ENCODE measurements at regions not wholly inside any gene's neighbourhood (a gene's known extent, or its start where the extent isn't known, plus 50 kb on each side); places are given as distances from the start of the nearest gene placed in this dataset.

GRCh38 chr10:45075216-45075615, 74.5 kb downstream of the ZNF22 start:
- Histone ChIP-seq H4K5ac (ENCODE audit: low read depth, low read length) (no peak overlapping the region), H3K14ac (replicated peaks; ENCODE audit: low read depth, low read length) (no peak overlapping the region), H3K23ac (ENCODE audit: low read depth, low read length) (no peak overlapping the region), H3K56ac (ENCODE audit: extremely low read depth, insufficient read depth, low read length) (no peak overlapping the region), H4K20me1 (ENCODE audit: insufficient read depth, low read length) (no peaks in the 10 kb centered on the region), H2AK5ac (ENCODE audit: low read depth, low read length) (no peak overlapping the region), H4K91ac (ENCODE audit: insufficient read depth, low read depth, low read length) (no peak overlapping the region), H2AFZ (replicated peaks; ENCODE audit: low read length, poor library complexity) (no peak overlapping the region), H3K27me3 (ENCODE audit: control insufficient read depth, insufficient read depth, low read length) (no peaks in the 10 kb centered on the region; the same call in 1 of the 2 replicates), H3K18ac (ENCODE audit: low read depth, low read length) (no peak overlapping the region), H3K9ac (ENCODE audit: low read depth, low read length) (no peak overlapping the region), H3K4ac (ENCODE audit: low read depth, low read length) (no peak overlapping the region), H3K4me2 (ENCODE audit: low read depth, low read length) (no peak overlapping the region), H3K27ac (ENCODE audit: insufficient read depth, low read length) (no peak overlapping the region), H4K8ac (ENCODE audit: low read depth in 2 of 2, low read length in 2 of 2) (no peak overlapping the region), H2BK15ac (ENCODE audit: low read depth, low read length) (no peak overlapping the region), H3K4me3 (ENCODE audit: insufficient read depth, low read depth, low read length) (no peak overlapping the region), H2BK120ac (ENCODE audit: low read depth, low read length) (no peak overlapping the region), H3K4me1 (ENCODE audit: control insufficient read depth, insufficient read depth, low read length) (no peaks in the 10 kb centered on the region), H2AK9ac (replicated peaks; ENCODE audit: low read depth, low read length, poor library complexity) (no peak overlapping the region), H3K9me3 (ENCODE audit: control insufficient read depth, insufficient read depth, low read length) (no peaks in the 10 kb centered on the region), H3K36me3 (ENCODE audit: control insufficient read depth, insufficient read depth, low read length) (no peaks in the 10 kb centered on the region), H2BK20ac (ENCODE audit: low read depth, low read length) (no peak overlapping the region), H3K9me1 (ENCODE audit: insufficient read depth, low read length) (no peaks in the 10 kb centered on the region), H3K79me1 (ENCODE audit: low read depth in 1 of 2, low read length in 2 of 2) (no peaks in the 10 kb centered on the region), H2BK5ac (ENCODE audit: low read depth, low read length, poor library complexity, severe bottlenecking) (no peak overlapping the region)
- TF ChIP-seq CEBPB (IDR thresholded peaks at IDR 0.05; ENCODE audit: low read depth, low read length) (no peak), MAZ (IDR thresholded peaks at IDR 0.05; ENCODE audit: borderline replicate concordance, low read depth, low read length) (no peak), MXI1 (IDR thresholded peaks at IDR 0.05; ENCODE audit: borderline replicate concordance, low read depth, low read length) (no peak), POLR2A (IDR thresholded peaks at IDR 0.05; ENCODE audit: low read depth, low read length) (no peak), SMC3 (IDR thresholded peaks at IDR 0.05; ENCODE audit: low read depth, low read length) (no peak), ELK1 (IDR thresholded peaks at IDR 0.05; ENCODE audit: borderline replicate concordance, low read depth, low read length) (no peak), RAD21 (IDR thresholded peaks at IDR 0.05; ENCODE audit: low read length) (no peak), CHD1 (IDR thresholded peaks at IDR 0.05; ENCODE audit: low read depth, low read length) (no peak), MAFK (IDR thresholded peaks at IDR 0.05; ENCODE audit: low read depth, low read length) (no peak)
- DNase-seq (no peak), ATAC-seq (ENCODE audit: low read depth) (no peak)
- no TSS peak for BruUV-seq (replicated peaks)
- no CpG with 5 or more reads among the region's 4 CpGs for WGBS, 2 experiments (ENCODE audit: extremely low coverage in 2 of 2, insufficient read length in 1 of 2)
- intact Hi-C loops (cut with micrococcal nuclease) (no loop called here), in situ Hi-C loops (cut with MboI; ENCODE audit: low sequenced_read_pairs) (no loop called here), dilution Hi-C loops (cut with HindIII; ENCODE audit: low sequenced_read_pairs, unreplicated experiment) (no loop called here)
- CTCF ChIA-PET = no interaction called here
- POLR2A ChIA-PET (ENCODE audit: unreplicated experiment) = no interaction called here
